Uterus (tissue), 3 donors: ENCODE measurements at regions not wholly inside any gene's neighbourhood (a gene's known extent, or its start where the extent isn't known, plus 50 kb on each side); places are given as distances from the start of the nearest gene placed in this dataset.

Experiments
- DNase-seq, 2 donors: peaks; one replicate each; pipeline ENCODE4 v3.0.0-alpha.2; 2019 to 2020
- H3K27ac ChIP-seq, 2 donors: fragments of 200-600 bp; sonication (generic); 1 replicate in 1 of 2; 2 replicates in 1 of 2; pipeline ENCODE4 v1.5.1; 2016 to 2018
- H3K27me3 ChIP-seq, 2 donors: fragments of 200-600 bp; sonication (generic); one replicate each; pipeline ENCODE4 v1.5.1; 2018 to 2019; ENCODE audit warnings: control low read depth in 1 of 2
- H3K36me3 ChIP-seq, 2 donors: fragments of 200-600 bp; sonication (generic); one replicate each; pipeline ENCODE4 v1.5.1; 2019; ENCODE audit warnings: control low read depth in 1 of 2
- H3K4me1 ChIP-seq, 2 donors: fragments of 200-600 bp; sonication (generic); one replicate each; pipeline ENCODE4 v1.5.1; 2018 to 2019; ENCODE audit warnings: control low read depth in 1 of 2
- H3K4me3 ChIP-seq, 2 donors: fragments of 200-600 bp; sonication (generic); 1 replicate in 1 of 2; 2 replicates in 1 of 2; pipeline ENCODE4 v1.5.1; 2018 to 2019; ENCODE audit warnings: mild to moderate bottlenecking in 1 of 2
- H3K9me3 ChIP-seq, 2 donors: fragments of 200-600 bp; sonication (generic); one replicate each; pipeline ENCODE4 v1.5.1; 2019; ENCODE audit warnings: control low read depth in 1 of 2
- CTCF ChIP-seq, 4 experiments: fragments of 200-600 bp in 2 of 4; fragments of 450-650 bp in 2 of 4; sonication (generic) in 2 of 4; IDR thresholded peaks; one replicate each; pipeline ENCODE4 v1.5.1; 2016 to 2019; ENCODE audit warnings: antibody characterized with exemption in 4 of 4, mild to moderate bottlenecking in 2 of 4, moderate library complexity in 1 of 4
- POLR2A ChIP-seq, 2 donors: fragments of 450-650 bp; IDR thresholded peaks; one replicate each; pipeline ENCODE4 v1.6.1; 2016; ENCODE audit warnings: antibody characterized with exemption in 2 of 2, mild to moderate bottlenecking in 1 of 2, moderate library complexity in 1 of 2
- intact Hi-C: fragments of 100-400 bp; cut with DNase I; formaldehyde crosslinking; loops from one replicate; pipeline ENCODE4 v1.15.1; 2023; ENCODE audit warnings: low total_unique reads
- donor health status: DM: yes; HTN: yes; CAD: no.

- H3K27ac ChIP-seq, result no peak overlapping the region
- no peak for DNase-seq
- H3K9me3 ChIP-seq, result no peaks in the 10 kb centered on the region
- TF ChIP-seq POLR2A (IDR thresholded peaks at IDR 0.05) (no peak), CTCF (IDR thresholded peaks at IDR 0.05) (no peak)
- H3K36me3 ChIP-seq, result no peaks in the 10 kb centered on the region
- intact Hi-C loops, result no loop called here
- H3K4me1 ChIP-seq, result no peaks in the 10 kb centered on the region
- H3K4me3 ChIP-seq, result no peak overlapping the region
- H3K27me3 ChIP-seq, result no peaks in the 10 kb centered on the region
Measured at GRCh38 chr1:58032611-58033073, 513.9 kb downstream of the OMA1 start.

- intact Hi-C loops, result no loop called here
- Histone ChIP-seq H3K36me3 (no peaks in the 10 kb centered on the region), H3K27me3 (no peaks in the 10 kb centered on the region), H3K27ac (no peak overlapping the region), H3K4me1 (no peaks in the 10 kb centered on the region), H3K4me3 (no peak overlapping the region), H3K9me3 (no peaks in the 10 kb centered on the region)
- no peak for TF ChIP-seq POLR2A (IDR thresholded peaks at IDR 0.05)
- no peak for TF ChIP-seq CTCF (IDR thresholded peaks at IDR 0.05)
- no peak for DNase-seq
Measured at GRCh38 chr1:58031416-58031815, 515.1 kb downstream of the OMA1 start.

GRCh38 chr1:58030456-58030855 is 516.1 kb downstream of the OMA1 start:
- no peaks in the 10 kb centered on the region for H3K36me3 ChIP-seq
- H3K4me3 ChIP-seq, result no peak overlapping the region
- no peak for TF ChIP-seq POLR2A (IDR thresholded peaks at IDR 0.05)
- TF ChIP-seq CTCF (IDR thresholded peaks at IDR 0.05), result no peak
- no peaks in the 10 kb centered on the region for H3K4me1 ChIP-seq
- intact Hi-C loops, result no loop called here
- H3K9me3 ChIP-seq, result no peaks in the 10 kb centered on the region
- no peak for DNase-seq
- H3K27ac ChIP-seq, result no peak overlapping the region
- H3K27me3 ChIP-seq, result no peaks in the 10 kb centered on the region

- Histone ChIP-seq H3K36me3 (no peaks in the 10 kb centered on the region), H3K4me1 (no peaks in the 10 kb centered on the region), H3K27ac (no peak overlapping the region), H3K27me3 (no peaks in the 10 kb centered on the region), H3K9me3 (no peaks in the 10 kb centered on the region), H3K4me3 (no peak overlapping the region)
- TF ChIP-seq CTCF (IDR thresholded peaks at IDR 0.05) (no peak), POLR2A (IDR thresholded peaks at IDR 0.05) (no peak)
- intact Hi-C loops, result no loop called here
- no peak for DNase-seq
Measured at GRCh38 chr1:58017641-58018040, 528.9 kb downstream of the OMA1 start.

- Histone ChIP-seq H3K4me3 (no peak overlapping the region), H3K9me3 (no peaks in the 10 kb centered on the region), H3K36me3 (no peaks in the 10 kb centered on the region), H3K4me1 (no peaks in the 10 kb centered on the region), H3K27ac (no peak overlapping the region), H3K27me3 (no peaks in the 10 kb centered on the region)
- intact Hi-C loops, result no loop called here
- no peak for TF ChIP-seq POLR2A (IDR thresholded peaks at IDR 0.05)
- no peak for TF ChIP-seq CTCF (IDR thresholded peaks at IDR 0.05)
- no peak for DNase-seq
Measured at GRCh38 chr1:58013237-58013636, 533.3 kb downstream of the OMA1 start.
